ENCODE measurements at regions not wholly inside any gene's neighbourhood (a gene's known extent, or its start where the extent isn't known, plus 50 kb on each side); places are given as distances from the start of the nearest gene placed in this dataset.
"Not testable (repeated sequence)": the region's sequence is repeated elsewhere in the genome, so short reads cannot be mapped to it uniquely, and the experiment has no call there.

DNA sequence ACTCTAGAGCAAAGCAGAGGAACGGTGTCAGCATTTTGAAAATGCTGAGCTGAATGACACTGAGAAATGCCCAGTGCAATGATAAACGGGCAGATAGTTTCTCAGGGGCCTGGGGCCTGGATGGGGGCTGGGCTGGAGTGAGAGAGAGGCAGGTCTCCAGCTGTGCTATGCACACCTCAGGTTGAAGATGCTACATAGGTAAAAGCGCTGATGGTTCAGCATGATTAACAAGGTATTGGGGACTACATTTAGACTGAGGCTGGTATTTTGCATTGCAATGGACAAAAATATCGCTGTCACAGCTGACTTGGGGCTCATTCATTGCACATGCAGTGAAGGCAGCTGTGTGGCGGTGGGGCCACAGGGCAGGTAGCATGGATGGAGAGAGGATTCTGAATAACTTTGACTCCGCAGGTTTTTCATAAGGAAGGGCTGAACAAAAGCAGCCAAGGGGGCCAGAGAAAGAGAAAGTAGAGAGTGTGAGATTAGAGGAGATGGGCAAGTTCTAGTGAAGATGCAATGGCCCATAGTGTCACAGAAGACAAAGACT lies 290.8 kb upstream of the ZNF32 start:
- no peak for DNase-seq (ENCODE audit: low spot score)

DNA sequence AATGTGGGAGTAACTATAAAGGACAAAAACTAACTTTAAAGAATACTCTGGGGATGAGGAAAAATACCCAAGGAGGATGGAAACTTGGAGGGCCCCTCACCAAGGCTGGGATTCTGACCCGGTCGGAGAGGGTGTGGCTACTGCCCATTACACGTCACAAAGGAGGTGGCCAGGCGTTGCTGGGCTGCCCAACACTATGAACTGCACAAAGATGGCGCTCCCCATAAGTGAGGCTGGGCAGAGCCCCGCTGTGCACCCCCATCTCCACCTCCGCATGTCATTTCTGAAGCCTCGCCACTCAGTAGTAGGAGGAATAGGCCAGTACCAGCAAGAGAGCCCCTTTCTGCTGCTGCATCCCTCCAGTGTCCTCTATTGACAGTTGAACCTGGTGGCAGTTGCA lies 290.1 kb upstream of the ZNF32 start:
- DNase-seq (ENCODE audit: low spot score), result no peak

- no peak for DNase-seq (ENCODE audit: low spot score)
Measured at GRCh38 chr10:43931308-43931930, 282.7 kb upstream of the ZNF32 start.

DNA sequence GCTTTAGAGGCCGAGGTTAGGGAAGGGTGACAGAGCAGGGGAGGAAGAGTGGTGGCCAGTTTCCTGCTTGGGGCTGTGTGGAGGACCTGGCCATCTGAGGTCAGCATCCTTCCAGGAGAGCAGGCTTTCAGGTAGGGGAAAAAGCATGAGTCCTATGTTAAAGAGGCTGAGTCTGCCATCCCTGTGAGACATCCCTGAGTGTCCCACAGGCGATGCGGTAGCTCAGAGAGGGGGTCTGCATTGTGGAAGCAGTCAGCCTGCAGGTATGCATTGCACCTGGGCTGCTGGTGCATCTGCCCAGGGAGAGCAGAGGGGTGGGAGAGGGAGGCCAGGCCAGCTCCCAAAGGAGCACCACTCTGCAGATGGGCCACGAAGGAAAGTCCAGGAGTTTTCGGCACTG lies 282.1 kb upstream of the ZNF32 start:
- no peak for DNase-seq (ENCODE audit: low spot score)

DNA sequence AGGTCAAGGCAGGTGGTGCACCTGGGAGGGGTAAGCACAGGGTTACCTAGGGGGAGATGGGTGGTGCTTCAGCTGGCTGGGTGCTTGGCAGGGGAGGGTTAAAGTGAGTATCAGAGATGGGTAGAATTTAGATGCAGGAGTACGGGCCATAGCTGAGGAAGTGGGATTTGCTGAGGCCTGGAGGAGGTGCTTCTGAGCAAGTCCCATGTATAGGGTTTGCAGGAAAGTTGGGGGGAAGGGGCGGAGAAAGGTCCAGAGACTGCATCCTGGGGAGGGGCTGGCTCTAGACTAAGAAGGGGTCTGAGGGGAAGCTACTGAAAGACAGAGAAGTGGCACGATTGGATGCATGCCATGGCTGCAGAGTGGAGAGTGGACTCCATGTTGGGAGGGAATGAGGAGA lies 281.6 kb upstream of the ZNF32 start:
- DNase-seq (ENCODE audit: low spot score), result no peak

GRCh38 chr10:43929122-43929521 lies 280.4 kb upstream of the ZNF32 start:
- DNase-seq (ENCODE audit: low spot score), result no peak

GRCh38 chr10:43928425-43928968 lies 279.8 kb upstream of the ZNF32 start:
- DNase-seq (ENCODE audit: low spot score), result no peak

DNA sequence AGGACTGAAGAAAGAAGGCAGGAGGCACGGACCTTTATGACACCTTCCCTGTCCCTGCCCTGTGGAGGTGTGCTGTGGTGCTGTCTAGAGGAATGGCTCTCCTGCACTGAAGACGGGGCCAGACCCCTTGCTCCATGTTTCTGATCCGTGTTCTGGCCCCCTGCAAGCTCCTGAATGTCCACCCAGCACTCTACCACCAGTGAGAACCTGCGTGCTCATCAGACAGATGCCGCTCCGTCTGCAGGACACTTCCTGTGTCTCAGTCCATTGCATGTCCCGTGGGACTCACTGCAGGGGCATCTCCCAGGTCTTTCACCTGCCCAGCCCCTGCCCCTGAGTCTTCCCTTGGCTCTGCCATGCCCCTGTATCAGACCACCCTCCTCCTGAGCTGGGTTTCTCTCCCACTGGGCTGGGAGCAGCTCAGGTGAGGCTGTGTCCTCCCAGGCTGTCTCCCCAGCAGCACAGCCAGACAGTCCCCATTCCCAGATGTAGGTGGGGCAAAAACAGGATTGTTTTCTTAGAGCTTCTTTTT lies 278.3 kb upstream of the ZNF32 start:
- DNase-seq (ENCODE audit: low spot score), result no peak

DNA sequence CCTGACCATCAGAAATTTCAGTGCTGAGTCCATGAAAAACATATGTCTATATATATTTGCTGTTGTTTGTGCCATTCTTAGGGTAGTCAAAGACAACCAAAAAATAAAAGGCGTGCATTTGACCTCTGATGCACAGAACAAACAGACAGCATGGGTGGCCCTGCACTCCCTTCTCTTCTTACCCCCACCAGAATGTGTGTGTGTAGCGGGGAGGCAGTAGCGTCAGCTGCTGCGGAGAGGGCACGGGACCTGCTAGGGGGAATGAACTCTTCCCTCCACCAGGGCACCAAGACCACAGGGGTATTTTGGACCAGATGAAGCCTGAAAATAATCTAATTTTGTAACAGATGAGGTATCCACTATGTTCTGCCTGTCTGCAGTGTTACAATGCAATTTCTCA lies 277.7 kb upstream of the ZNF32 start:
- DNase-seq (ENCODE audit: low spot score), result no peak

GRCh38 chr10:43925793-43926192 lies 277.1 kb upstream of the ZNF32 start:
- DNase-seq (ENCODE audit: low spot score), result no peak

GRCh38 chr10:43923328-43923727 lies 274.6 kb upstream of the ZNF32 start:
- no peak for DNase-seq (ENCODE audit: low spot score)

DNA sequence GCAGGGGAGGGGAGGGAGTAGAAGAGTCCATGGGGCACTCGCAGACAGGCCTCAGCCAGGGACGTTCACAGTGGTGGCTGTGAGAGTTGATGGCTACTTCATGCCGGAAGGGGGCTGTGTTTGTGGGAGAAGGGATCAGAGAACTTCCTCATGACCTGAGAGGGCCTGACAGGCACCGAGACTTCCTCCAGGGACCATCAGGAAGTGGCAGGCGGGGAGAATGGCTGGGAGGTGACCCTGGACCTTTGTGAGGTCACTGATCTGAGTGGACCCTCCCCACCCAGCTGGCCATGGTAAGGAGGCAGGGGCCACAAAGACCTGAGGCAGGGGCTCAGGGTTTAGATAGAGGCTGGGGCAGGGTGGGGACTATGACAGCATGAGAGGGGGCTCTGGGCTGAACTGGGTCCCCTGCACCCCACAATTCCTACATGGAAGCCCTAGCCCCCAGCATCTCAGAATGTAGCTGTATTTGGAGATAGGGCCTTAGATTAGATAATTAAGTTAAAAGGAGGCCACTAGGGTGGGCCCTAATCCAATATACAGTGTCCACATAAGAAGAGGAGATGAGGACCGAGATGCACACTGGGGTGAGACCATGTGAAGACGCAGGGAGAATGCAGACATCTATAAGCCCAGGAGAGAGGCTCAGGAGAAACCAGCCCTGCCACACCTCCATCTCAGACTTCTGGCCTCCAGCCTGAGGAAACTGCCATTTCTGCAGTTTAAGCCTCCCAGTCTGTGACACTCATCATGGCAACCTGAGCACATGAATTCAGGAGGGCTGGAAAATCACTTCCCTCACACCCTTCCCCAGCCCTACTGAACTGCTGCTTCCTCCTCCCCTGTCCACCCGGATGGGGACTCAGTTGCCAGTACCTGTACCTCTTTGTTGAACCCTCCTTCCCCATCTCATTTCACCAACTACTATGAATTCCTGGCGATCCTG lies 273.9 kb upstream of the ZNF32 start:
- DNase-seq (ENCODE audit: low spot score), result no peak

- DNase-seq (ENCODE audit: low spot score), result no peak
Measured at GRCh38 chr10:43921881-43922280, 273.2 kb upstream of the ZNF32 start.

DNA sequence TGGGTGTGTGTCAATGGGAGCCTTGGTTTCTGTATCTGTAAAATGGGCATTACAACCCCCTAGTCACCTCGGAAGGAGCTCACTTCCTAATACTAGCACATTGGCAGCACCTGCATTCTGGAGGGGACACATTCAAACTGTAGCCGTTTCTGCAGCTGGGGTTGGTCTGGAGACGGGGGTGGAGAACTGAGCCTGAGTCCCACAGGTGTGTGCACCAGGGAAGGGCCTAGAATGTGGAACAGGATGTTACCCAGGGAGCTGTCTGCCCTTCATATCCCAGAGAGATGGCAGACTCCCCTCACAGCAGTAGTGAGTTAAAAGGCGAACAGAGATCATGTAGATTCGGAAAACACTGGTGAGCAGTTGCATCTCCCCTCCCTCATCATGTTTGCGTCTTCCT lies 272.8 kb upstream of the ZNF32 start:
- DNase-seq (ENCODE audit: low spot score), result no peak

DNA sequence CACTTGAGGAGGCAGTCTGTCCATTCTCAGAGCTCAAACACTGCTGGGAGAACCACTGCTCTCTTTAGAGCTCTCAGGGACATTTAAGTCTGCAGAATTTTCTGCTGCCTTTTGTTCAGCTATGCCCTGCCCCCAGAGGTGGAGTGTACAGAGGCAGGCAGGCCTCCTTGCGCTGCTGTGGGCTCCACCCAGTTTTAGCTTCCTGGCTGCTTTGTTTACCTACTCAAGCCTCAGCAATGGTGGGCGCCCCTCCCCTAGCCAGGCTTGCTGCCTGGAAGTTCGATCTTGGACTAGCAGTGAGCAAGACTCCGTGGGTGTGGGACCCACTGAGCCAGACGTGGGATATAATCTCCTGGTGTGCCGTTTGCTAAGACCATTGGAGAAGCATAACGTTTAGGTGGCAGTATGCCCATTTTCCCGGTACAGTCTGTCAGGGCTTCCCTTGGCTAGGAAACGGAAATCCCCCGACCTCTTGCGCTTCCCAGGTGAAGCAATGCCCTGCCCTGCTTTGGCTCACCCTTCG lies 271.6 kb upstream of the ZNF32 start:
- not testable (repeated sequence) for DNase-seq (ENCODE audit: low spot score)

DNA sequence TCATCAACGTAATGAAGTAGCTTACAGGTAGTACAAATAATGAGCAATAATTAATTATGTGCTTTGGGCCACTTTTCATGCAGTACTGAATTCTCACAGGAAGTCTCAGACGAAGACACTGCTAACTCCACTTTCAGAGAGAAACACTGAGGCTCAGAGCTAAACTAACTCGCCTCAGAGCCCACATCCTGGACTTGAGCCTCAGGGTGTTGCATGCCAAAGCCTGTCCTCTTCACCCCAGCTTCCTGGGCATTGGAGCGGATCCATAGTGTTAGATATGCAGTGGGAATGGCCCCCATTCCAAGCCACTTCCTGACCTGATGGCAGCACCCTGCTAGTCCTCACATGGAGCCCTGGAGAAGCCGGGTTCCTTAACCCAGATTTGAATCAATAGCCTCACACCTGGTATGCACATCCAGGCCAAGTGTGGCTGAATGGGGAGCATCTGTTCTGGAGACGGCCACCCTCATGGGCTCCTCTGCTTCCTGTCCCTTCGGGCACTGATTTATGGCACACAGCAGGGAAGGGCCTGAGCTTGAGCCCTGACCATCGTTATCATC lies 265.1 kb upstream of the ZNF32 start:
- DNase-seq (ENCODE audit: low spot score), result no peak

- DNase-seq (ENCODE audit: low spot score), result no peak
Measured at GRCh38 chr10:43912469-43912868, 263.8 kb upstream of the ZNF32 start.

DNA sequence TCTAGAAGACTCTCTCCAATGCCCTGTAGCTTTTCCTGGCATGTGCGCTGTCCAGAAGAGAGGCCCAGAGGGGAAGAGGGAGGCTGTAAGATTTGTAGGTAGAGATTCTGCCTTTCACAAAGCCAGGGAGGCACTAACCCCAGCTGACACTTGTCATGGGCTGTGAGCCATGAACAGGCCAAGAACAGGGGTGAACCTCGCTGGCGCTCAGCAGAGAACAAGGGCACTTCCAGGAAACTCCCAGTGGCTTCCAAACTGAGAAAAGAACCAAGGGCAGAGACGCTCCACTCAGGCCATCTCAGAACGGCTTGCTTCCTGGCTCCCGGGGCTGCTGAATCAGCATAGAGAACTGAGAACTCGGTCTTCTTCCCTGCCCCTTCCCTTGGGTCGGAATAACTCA lies 257.8 kb upstream of the ZNF32 start:
- no peak for DNase-seq (ENCODE audit: low spot score)

GRCh38 chr10:43905512-43906236 lies 257.0 kb upstream of the ZNF32 start:
- no peak for DNase-seq (ENCODE audit: low spot score)

- no peak for DNase-seq (ENCODE audit: low spot score)
Measured at GRCh38 chr10:43904844-43905243, 256.2 kb upstream of the ZNF32 start.

DNA sequence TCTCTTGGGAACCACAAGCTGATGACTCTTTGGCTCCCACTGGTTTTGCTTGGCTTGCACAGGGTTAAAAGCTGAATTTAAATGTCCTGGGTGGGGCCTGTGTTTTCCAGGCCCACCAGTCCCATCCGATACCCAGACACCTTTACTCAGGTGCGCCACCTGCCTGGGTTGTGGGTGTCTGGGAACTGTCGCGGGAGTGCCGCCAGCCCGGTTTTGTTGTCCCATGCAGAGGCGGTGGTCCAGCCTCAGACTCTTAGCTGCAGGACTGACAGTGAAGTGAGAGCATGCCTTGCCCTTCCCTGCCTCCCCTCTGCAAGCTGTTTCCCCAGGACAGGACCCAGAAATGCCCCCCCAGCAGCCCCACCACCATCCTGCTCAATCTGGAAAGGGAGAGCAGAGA lies 255.6 kb upstream of the ZNF32 start:
- DNase-seq (ENCODE audit: low spot score), result no peak
